ENCODE measurements at regions not wholly inside any gene's neighbourhood (a gene's known extent, or its start where the extent isn't known, plus 50 kb on each side); places are given as distances from the start of the nearest gene placed in this dataset.

GRCh38 chr20:22348010-22348409 lies 236.4 kb downstream of the FOXA2 start:
- Histone ChIP-seq H3K79me2 (ENCODE audit: control insufficient read depth, low read length) (no peaks in the 10 kb centered on the region), H3K9me2 (replicated peaks; ENCODE audit: control insufficient read depth, low read length) (no peaks in the 10 kb centered on the region), H3K27ac (ENCODE audit: low read depth, low read length) (no peak overlapping the region), H3K4me2 (ENCODE audit: low read length) (no peak overlapping the region), H3K4me3 (ENCODE audit: low read length) (no peak overlapping the region), H3K9me3 (ENCODE audit: control insufficient read depth, insufficient read depth, low read length) (no peaks in the 10 kb centered on the region), H4K20me1 (ENCODE audit: control insufficient read depth, insufficient read depth, low read depth, low read length) (no peaks in the 10 kb centered on the region), H3K4me1 (ENCODE audit: control insufficient read depth, low read length) (no peaks in the 10 kb centered on the region), H3K27me3 (ENCODE audit: control insufficient read depth, low read length) (no peaks in the 10 kb centered on the region), H3K36me3 (ENCODE audit: control insufficient read depth, low read length) (no peaks in the 10 kb centered on the region), H3F3A (ENCODE audit: control insufficient read depth, insufficient read depth) (no peaks in the 10 kb centered on the region)
- TF ChIP-seq, protein P1, sequence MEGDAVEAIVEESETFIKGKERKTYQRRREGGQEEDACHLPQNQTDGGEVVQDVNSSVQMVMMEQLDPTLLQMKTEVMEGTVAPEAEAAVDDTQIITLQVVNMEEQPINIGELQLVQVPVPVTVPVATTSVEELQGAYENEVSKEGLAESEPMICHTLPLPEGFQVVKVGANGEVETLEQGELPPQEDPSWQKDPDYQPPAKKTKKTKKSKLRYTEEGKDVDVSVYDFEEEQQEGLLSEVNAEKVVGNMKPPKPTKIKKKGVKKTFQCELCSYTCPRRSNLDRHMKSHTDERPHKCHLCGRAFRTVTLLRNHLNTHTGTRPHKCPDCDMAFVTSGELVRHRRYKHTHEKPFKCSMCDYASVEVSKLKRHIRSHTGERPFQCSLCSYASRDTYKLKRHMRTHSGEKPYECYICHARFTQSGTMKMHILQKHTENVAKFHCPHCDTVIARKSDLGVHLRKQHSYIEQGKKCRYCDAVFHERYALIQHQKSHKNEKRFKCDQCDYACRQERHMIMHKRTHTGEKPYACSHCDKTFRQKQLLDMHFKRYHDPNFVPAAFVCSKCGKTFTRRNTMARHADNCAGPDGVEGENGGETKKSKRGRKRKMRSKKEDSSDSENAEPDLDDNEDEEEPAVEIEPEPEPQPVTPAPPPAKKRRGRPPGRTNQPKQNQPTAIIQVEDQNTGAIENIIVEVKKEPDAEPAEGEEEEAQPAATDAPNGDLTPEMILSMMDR (IDR thresholded peaks at IDR 0.05; ENCODE audit: low read depth, low read length, poor library complexity, severe bottlenecking): no peak
- no peak for TF ChIP-seq EZH2phosphoT487 (IDR thresholded peaks at IDR 0.05; ENCODE audit: borderline replicate concordance, low read length)

- H3K4me3 ChIP-seq (ENCODE audit: low read length): no peak overlapping the region
- H3F3A ChIP-seq (ENCODE audit: control insufficient read depth, insufficient read depth): no peaks in the 10 kb centered on the region
- no peak for TF ChIP-seq EZH2phosphoT487 (IDR thresholded peaks at IDR 0.05; ENCODE audit: borderline replicate concordance, low read length)
- TF ChIP-seq, protein P1 (IDR thresholded peaks at IDR 0.05; ENCODE audit: low read depth, low read length, poor library complexity, severe bottlenecking): no peak
These were observed 237.7 kb downstream of the FOXA2 start for GRCh38 chr20:22346716-22347115.

DNA sequence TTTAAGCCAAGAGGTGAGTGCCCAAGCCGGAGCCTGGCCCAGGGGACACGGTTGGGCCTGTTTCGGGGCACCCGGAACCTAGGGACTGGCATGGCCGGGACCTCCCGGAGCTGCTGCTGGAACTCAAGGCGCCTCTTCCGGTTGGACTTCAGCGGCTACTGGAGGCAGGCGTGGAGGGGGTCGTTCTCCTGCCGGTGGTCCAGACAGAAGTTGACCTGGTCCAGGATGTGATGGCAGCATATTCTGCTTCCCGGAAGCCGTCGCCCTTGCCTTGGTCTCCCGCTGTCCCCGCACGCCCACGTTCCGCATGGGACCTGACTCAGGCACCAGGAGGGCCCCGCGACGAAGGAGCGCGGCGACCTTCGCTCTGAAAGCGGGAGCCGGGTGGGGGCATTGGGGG lies 240.8 kb downstream of the FOXA2 start:
- TF ChIP-seq, protein P1 (IDR thresholded peaks at IDR 0.05; ENCODE audit: low read depth, low read length, poor library complexity, severe bottlenecking): no peak
- TF ChIP-seq EZH2phosphoT487 (IDR thresholded peaks at IDR 0.05; ENCODE audit: borderline replicate concordance, low read length): no peak
- no peaks in the 10 kb centered on the region for H3K79me2 ChIP-seq (ENCODE audit: control insufficient read depth, low read length)
- H3F3A ChIP-seq (ENCODE audit: control insufficient read depth, insufficient read depth): no peaks in the 10 kb centered on the region
- no peaks in the 10 kb centered on the region for H3K36me3 ChIP-seq (ENCODE audit: control insufficient read depth, low read length)
- no peak overlapping the region for H3K4me2 ChIP-seq (ENCODE audit: low read length)
- no peaks in the 10 kb centered on the region for H3K9me2 ChIP-seq (replicated peaks; ENCODE audit: control insufficient read depth, low read length)
- H3K4me1 ChIP-seq (ENCODE audit: control insufficient read depth, low read length): no peaks in the 10 kb centered on the region
- H3K4me3 ChIP-seq (ENCODE audit: low read length): no peak overlapping the region
- no peaks in the 10 kb centered on the region for H4K20me1 ChIP-seq (ENCODE audit: control insufficient read depth, insufficient read depth, low read depth, low read length)
- H3K27ac ChIP-seq (ENCODE audit: low read depth, low read length): no peak overlapping the region
- H3K27me3 ChIP-seq (ENCODE audit: control insufficient read depth, low read length): no peaks in the 10 kb centered on the region
- no peaks in the 10 kb centered on the region for H3K9me3 ChIP-seq (ENCODE audit: control insufficient read depth, insufficient read depth, low read length)

More at GRCh38 chr20:22346716-22347115, 237.7 kb downstream of the FOXA2 start:
- H3K27me3 ChIP-seq (ENCODE audit: control insufficient read depth, low read length): no peaks in the 10 kb centered on the region
- H4K20me1 ChIP-seq (ENCODE audit: control insufficient read depth, insufficient read depth, low read depth, low read length): no peaks in the 10 kb centered on the region
- H3K79me2 ChIP-seq (ENCODE audit: control insufficient read depth, low read length): no peaks in the 10 kb centered on the region
- H3K4me1 ChIP-seq (ENCODE audit: control insufficient read depth, low read length): no peaks in the 10 kb centered on the region
- no peaks in the 10 kb centered on the region for H3K9me3 ChIP-seq (ENCODE audit: control insufficient read depth, insufficient read depth, low read length)
- no peaks in the 10 kb centered on the region for H3K9me2 ChIP-seq (replicated peaks; ENCODE audit: control insufficient read depth, low read length)
- H3K36me3 ChIP-seq (ENCODE audit: control insufficient read depth, low read length): no peaks in the 10 kb centered on the region
- H3K27ac ChIP-seq (ENCODE audit: low read depth, low read length): no peak overlapping the region
- H3K4me2 ChIP-seq (ENCODE audit: low read length): no peak overlapping the region

- Histone ChIP-seq H3K4me2 (ENCODE audit: low read length) (no peak overlapping the region), H3K27ac (ENCODE audit: low read depth, low read length) (no peak overlapping the region)
These were observed 242.0 kb downstream of the FOXA2 start for GRCh38 chr20:22342410-22342809.

More at GRCh38 chr20:22342410-22342809, 242.0 kb downstream of the FOXA2 start:
- Histone ChIP-seq H3K9me2 (replicated peaks; ENCODE audit: control insufficient read depth, low read length) (no peaks in the 10 kb centered on the region), H3K4me3 (ENCODE audit: low read length) (no peak overlapping the region), H3K79me2 (ENCODE audit: control insufficient read depth, low read length) (no peaks in the 10 kb centered on the region), H3K36me3 (ENCODE audit: control insufficient read depth, low read length) (no peaks in the 10 kb centered on the region), H3K4me1 (ENCODE audit: control insufficient read depth, low read length) (no peaks in the 10 kb centered on the region), H3K9me3 (ENCODE audit: control insufficient read depth, insufficient read depth, low read length) (no peaks in the 10 kb centered on the region), H3F3A (ENCODE audit: control insufficient read depth, insufficient read depth) (no peaks in the 10 kb centered on the region), H4K20me1 (ENCODE audit: control insufficient read depth, insufficient read depth, low read depth, low read length) (no peaks in the 10 kb centered on the region), H3K27me3 (ENCODE audit: control insufficient read depth, low read length) (no peaks in the 10 kb centered on the region)
- no peak for TF ChIP-seq EZH2phosphoT487 (IDR thresholded peaks at IDR 0.05; ENCODE audit: borderline replicate concordance, low read length)
- TF ChIP-seq, protein P1 (IDR thresholded peaks at IDR 0.05; ENCODE audit: low read depth, low read length, poor library complexity, severe bottlenecking): no peak

Data from DOHH2 (cell line).